T-helper 2 cell (primary cell): ENCODE measurements at regions not wholly inside any gene's neighbourhood (a gene's known extent, or its start where the extent isn't known, plus 50 kb on each side); places are given as distances from the start of the nearest gene placed in this dataset.

Experiments
- DNase-seq, 5 experiments: peaks; one replicate each; pipeline versions ENCODE4 v3.0.0 to v3.0.0-alpha.2; 2012 to 2022

DNA sequence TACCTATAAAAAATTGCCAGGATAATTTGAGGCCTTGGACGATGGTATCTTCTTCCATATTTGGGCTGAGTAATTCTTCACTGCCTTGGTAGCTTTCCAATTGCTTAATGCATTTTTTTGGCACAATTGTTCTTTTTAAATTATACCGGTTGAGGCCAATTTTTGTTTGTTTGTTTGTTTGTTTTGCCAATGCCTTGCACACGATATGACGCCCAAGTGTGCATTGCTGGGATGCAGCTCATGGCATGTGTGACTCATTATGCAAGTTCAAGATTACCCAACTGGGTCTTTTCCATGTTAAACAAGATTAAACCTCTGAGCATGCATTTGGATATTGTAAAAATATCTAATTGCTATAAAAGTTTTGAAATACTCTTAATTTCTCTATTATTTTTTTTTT lies 71.1 kb upstream of the KCNIP4 start:
- DNase-seq = no peak

DNA sequence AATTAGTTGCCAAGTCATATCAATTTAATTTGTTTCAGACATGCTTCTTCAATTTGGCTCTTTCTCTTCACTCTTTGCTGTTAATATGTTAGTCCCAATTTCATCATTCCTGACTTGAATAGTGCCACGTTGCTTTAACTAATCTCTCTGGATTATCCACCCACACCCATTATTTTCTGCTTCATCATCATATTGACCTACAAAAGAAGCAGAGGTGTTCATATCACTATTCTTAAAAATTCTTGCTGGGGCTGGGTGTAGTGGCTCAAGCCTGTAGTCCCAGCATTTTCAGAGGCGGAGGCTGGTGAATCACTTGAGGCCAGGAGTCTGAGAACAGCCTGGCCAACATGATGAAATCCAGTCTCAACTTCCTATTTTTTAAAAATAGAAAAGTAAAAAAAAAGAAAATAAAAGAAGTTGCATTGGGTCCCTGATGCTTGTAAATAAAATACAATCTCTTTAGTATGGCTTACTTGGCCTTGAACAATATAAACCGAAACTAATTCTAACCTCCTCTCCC lies 65.7 kb upstream of the KCNIP4 start:
- no peak for DNase-seq

DNA sequence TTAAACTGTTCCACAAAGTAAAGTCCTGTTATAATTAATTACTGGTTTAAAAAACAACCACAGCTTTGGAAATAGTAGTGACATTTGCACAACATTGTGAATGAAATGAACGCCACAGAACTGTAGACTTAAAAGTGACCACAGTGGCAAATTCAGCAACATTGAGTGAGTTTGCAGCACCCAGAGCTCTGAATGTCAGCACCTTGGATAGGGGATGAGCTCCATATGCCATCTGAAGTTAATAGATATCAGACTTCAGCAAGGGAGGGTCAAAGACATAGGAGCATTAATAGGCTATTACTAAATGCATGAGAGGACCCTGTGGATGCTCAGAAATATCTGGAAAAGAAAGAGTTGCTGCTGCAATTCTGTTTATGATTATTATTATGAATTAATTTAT lies 55.3 kb upstream of the KCNIP4 start:
- DNase-seq = no peak
